Keratinocyte (primary cell): ENCODE measurements at regions not wholly inside any gene's neighbourhood (a gene's known extent, or its start where the extent isn't known, plus 50 kb on each side); places are given as distances from the start of the nearest gene placed in this dataset.

ENCODE experiments used
- DNase-seq: peaks from one replicate; pipeline ENCODE4 v3.0.0-alpha.2; 2011; ENCODE audit warnings: low read depth, missing footprints, low spot score
- FAIRE-seq: peaks from 2 replicates; lab custom pipeline; 2011; peaks lifted over from hg19 to GRCh38; lab: Jason Lieb, UNC
- H2AFZ ChIP-seq: 2 replicates; pipeline ENCODE4 v1.6.0; 2012; ENCODE audit warnings: low read length, control low read depth, inconsistent platforms; ENCODE audit not compliant: control insufficient read depth
- H3K27ac ChIP-seq: 2 replicates; pipeline ENCODE4 v1.5.1; 2011; ENCODE audit warnings: low read length; ENCODE audit not compliant: control insufficient read depth, insufficient read depth
- H3K27me3 ChIP-seq: 3 replicates; pipeline ENCODE4 v1.6.0; 2011; ENCODE audit warnings: low read length; ENCODE audit not compliant: control insufficient read depth, insufficient read depth; ENCODE audit errors: extremely low read depth
- H3K36me3 ChIP-seq, 2 experiments: 2 replicates in 1 of 2; 3 replicates in 1 of 2; pipeline ENCODE4 v1.5.1; 2011; ENCODE audit warnings: low read length in 2 of 2, mild to moderate bottlenecking in 1 of 2; ENCODE audit not compliant: control insufficient read depth in 2 of 2, insufficient read depth in 2 of 2; ENCODE audit errors: extremely low read depth in 1 of 2
- H3K4me1 ChIP-seq: 3 replicates; pipeline ENCODE4 v1.5.1; 2011; ENCODE audit warnings: low read length; ENCODE audit not compliant: control insufficient read depth, insufficient read depth; ENCODE audit errors: extremely low read depth
- H3K4me2 ChIP-seq: 3 replicates; pipeline ENCODE4 v1.6.0; 2011; ENCODE audit warnings: low read depth, low read length; ENCODE audit not compliant: control insufficient read depth, insufficient read depth; ENCODE audit errors: extremely low read depth
- H3K4me3 ChIP-seq, 3 experiments: fragments of 200-600 bp in 1 of 3; sonication (generic) in 1 of 3; 2 replicates in 2 of 3; 3 replicates in 1 of 3; pipeline ENCODE4 v1.5.1; 2011 to 2016; ENCODE audit warnings: low read length in 3 of 3, mild to moderate bottlenecking in 3 of 3, control low read depth in 2 of 3, inconsistent platforms in 1 of 3, low read depth in 1 of 3, mixed read lengths in 1 of 3, mixed run types in 1 of 3, moderate library complexity in 1 of 3; ENCODE audit not compliant: control insufficient read depth in 2 of 3, insufficient read depth in 2 of 3; ENCODE audit errors: extremely low read depth in 1 of 3
- H3K79me2 ChIP-seq: 2 replicates; pipeline ENCODE4 v1.6.0; 2012; ENCODE audit warnings: low read length; ENCODE audit not compliant: control insufficient read depth, insufficient read depth
- H3K9ac ChIP-seq: 3 replicates; pipeline ENCODE4 v1.6.0; 2011; ENCODE audit warnings: low read length; ENCODE audit not compliant: control insufficient read depth, insufficient read depth; ENCODE audit errors: extremely low read depth
- H3K9me1 ChIP-seq: 3 replicates; pipeline ENCODE4 v1.6.0; 2011; ENCODE audit warnings: low read length; ENCODE audit not compliant: control insufficient read depth, insufficient read depth; ENCODE audit errors: extremely low read depth
- H3K9me3 ChIP-seq: 2 replicates; pipeline ENCODE4 v1.5.1; 2012; ENCODE audit warnings: low read depth, low read length; ENCODE audit not compliant: control insufficient read depth
- H4K20me1 ChIP-seq: 3 replicates; pipeline ENCODE4 v1.6.0; 2011; ENCODE audit warnings: low read length; ENCODE audit not compliant: control insufficient read depth, insufficient read depth; ENCODE audit errors: extremely low read depth
- EZH2 ChIP-seq: IDR thresholded peaks from one replicate; pipeline ENCODE4 v1.6.1; 2012; ENCODE audit warnings: inconsistent platforms, mild to moderate bottlenecking, low read length, moderate library complexity
- dilution Hi-C: fragments of 300-500 bp; cut with MboI; formaldehyde crosslinking; loops from one replicate; pipeline ENCODE4 v1.7.0; 2020; ENCODE audit warnings: low sequenced_read_pairs; ENCODE audit not compliant: extremely low pct_ligation_motif_present
- TF ChIP-seq, protein P1 (sequence below), 3 experiments: IDR thresholded peaks in 1 of 3; conservative IDR thresholded peaks in 1 of 3; optimal IDR thresholded peaks in 1 of 3; 2 replicates in 2 of 3; 3 replicates in 1 of 3; pipeline versions ENCODE3 to v1.5.1; 2011; ENCODE audit warnings: low read length in 3 of 3, mild to moderate bottlenecking in 3 of 3, moderate library complexity in 2 of 3, control low read depth in 1 of 3, inconsistent platforms in 1 of 3; ENCODE audit not compliant: insufficient read depth in 2 of 3; ENCODE audit errors: extremely low read depth in 1 of 3

DNA sequence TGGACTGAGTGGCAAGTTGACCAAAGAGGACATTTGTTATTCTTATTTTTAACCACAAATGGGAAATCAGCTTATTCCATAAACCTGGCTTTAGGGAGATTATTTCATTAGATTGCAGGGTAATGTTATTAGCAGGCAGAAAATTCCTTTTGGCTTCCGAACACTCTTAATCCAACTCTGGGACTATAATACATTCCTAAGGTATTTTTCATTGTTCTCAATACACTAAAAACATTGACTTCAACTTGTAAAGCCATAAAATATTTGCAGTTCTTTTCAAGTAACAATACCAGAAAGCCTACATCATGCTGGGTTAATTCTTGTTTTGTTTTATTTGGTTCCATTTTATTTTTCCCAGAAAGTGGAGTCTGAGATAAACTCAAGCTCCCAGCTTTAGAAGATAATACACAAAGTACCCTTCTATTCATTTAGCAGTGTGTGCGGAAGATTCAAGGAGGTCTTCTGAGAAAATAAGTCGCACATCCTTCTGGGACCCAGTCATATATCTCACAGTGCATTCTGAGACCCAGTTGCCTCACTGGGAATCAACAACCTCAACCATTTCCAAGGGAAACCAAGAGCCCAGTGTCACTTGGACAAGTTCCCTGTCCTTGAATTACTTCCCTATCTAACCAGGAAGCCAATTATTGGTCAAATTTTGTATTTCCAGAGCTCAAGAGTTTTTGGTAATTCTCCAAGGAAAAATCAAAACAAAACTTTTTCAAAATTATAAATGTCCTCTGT lies 389.6 kb upstream of the DYNLRB2 start:
- TF ChIP-seq, protein P1, sequence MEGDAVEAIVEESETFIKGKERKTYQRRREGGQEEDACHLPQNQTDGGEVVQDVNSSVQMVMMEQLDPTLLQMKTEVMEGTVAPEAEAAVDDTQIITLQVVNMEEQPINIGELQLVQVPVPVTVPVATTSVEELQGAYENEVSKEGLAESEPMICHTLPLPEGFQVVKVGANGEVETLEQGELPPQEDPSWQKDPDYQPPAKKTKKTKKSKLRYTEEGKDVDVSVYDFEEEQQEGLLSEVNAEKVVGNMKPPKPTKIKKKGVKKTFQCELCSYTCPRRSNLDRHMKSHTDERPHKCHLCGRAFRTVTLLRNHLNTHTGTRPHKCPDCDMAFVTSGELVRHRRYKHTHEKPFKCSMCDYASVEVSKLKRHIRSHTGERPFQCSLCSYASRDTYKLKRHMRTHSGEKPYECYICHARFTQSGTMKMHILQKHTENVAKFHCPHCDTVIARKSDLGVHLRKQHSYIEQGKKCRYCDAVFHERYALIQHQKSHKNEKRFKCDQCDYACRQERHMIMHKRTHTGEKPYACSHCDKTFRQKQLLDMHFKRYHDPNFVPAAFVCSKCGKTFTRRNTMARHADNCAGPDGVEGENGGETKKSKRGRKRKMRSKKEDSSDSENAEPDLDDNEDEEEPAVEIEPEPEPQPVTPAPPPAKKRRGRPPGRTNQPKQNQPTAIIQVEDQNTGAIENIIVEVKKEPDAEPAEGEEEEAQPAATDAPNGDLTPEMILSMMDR (optimal IDR thresholded peaks at IDR 0.05 in 1 of 3, IDR thresholded peaks at IDR 0.05 in 1 of 3, conservative IDR thresholded peaks at IDR 0.05 in 1 of 3; ENCODE audit: extremely low read depth in 1 of 3, insufficient read depth in 2 of 3, low read length in 3 of 3), result no peak
- TF ChIP-seq EZH2, result no peak
- Histone ChIP-seq H3K27ac (no peak overlapping the region), H3K36me3 (no peaks in the 10 kb centered on the region), H4K20me1 (no peaks in the 10 kb centered on the region), H3K9me1 (no peaks in the 10 kb centered on the region), H3K4me1 (no peaks in the 10 kb centered on the region), H3K27me3 (no peaks in the 10 kb centered on the region), H2AFZ (no peak overlapping the region), H3K9ac (no peak overlapping the region), H3K9me3 (no peaks in the 10 kb centered on the region), H3K4me3 (no peak overlapping the region), H3K4me2 (no peak overlapping the region), H3K79me2 (no peaks in the 10 kb centered on the region)
- no peak for FAIRE-seq
- no peak for DNase-seq
- dilution Hi-C loops, result no loop called here

DNA sequence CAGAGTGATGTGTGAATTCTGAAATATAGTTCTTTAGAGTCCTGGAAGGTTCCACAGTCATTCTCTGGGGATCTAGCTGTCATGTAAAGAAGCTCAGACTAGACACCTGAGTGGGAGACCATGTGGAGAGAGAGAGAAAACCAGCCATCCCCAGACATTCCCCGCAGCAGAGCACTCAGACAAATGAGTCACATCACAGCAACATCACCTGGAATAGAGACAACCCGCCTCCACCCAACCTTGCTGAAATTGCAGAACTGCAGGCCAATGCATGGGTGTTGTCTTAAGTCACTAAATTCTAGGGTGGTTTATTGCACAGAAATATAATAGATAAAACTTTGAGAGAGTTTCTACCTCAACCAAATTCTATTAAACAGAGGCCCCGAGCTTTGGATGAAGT lies 392.0 kb upstream of the DYNLRB2 start:
- Histone ChIP-seq H4K20me1 (no peaks in the 10 kb centered on the region), H3K4me2 (no peak overlapping the region), H3K9me3 (no peaks in the 10 kb centered on the region), H3K79me2 (no peaks in the 10 kb centered on the region), H3K27ac (no peak overlapping the region), H3K9ac (no peak overlapping the region), H3K27me3 (no peaks in the 10 kb centered on the region), H2AFZ (no peak overlapping the region), H3K9me1 (no peaks in the 10 kb centered on the region), H3K36me3 (no peaks in the 10 kb centered on the region), H3K4me1 (no peaks in the 10 kb centered on the region), H3K4me3 (no peak overlapping the region)
- TF ChIP-seq, protein P1 (optimal IDR thresholded peaks at IDR 0.05 in 1 of 3, IDR thresholded peaks at IDR 0.05 in 1 of 3, conservative IDR thresholded peaks at IDR 0.05 in 1 of 3; ENCODE audit: extremely low read depth in 1 of 3, insufficient read depth in 2 of 3, low read length in 3 of 3), result no peak
- TF ChIP-seq EZH2, result no peak
- FAIRE-seq (no peak), DNase-seq (no peak)
- dilution Hi-C loops, result no loop called here
